ENCODE measurements at regions not wholly inside any gene's neighbourhood (a gene's known extent, or its start where the extent isn't known, plus 50 kb on each side); places are given as distances from the start of the nearest gene placed in this dataset.
A peak's percentile ranks its signal among the peaks of the same experiment; 100 is the strongest.

GRCh38 chr5:167881041-167881440, 410.4 kb upstream of the WWC1 start:
- no peak for DNase-seq (ENCODE audit: low read depth in 2 of 3, low spot score in 2 of 3)

GRCh38 chr5:167886196-167886595, 405.2 kb upstream of the WWC1 start:
- DNase-seq (ENCODE audit: low read depth in 2 of 3, low spot score in 2 of 3), result no peak

GRCh38 chr5:167888393-167888792, 403.1 kb upstream of the WWC1 start:
- no peak for DNase-seq (ENCODE audit: low read depth in 2 of 3, low spot score in 2 of 3)

- no peak for DNase-seq (ENCODE audit: low read depth in 2 of 3, low spot score in 2 of 3)
These were observed 402.2 kb upstream of the WWC1 start for GRCh38 chr5:167889276-167889675.

GRCh38 chr5:167892352-167893115, 398.9 kb upstream of the WWC1 start:
- no peak for DNase-seq (ENCODE audit: low read depth in 2 of 3, low spot score in 2 of 3)

- no peak for DNase-seq (ENCODE audit: low read depth in 2 of 3, low spot score in 2 of 3)
These were observed 398.2 kb upstream of the WWC1 start for GRCh38 chr5:167893271-167893670.

GRCh38 chr5:167894631-167895472, 396.6 kb upstream of the WWC1 start:
- DNase-seq (ENCODE audit: low read depth in 2 of 3, low spot score in 2 of 3), result no peak

GRCh38 chr5:167895899-167896659, 395.4 kb upstream of the WWC1 start:
- DNase-seq (ENCODE audit: low read depth in 2 of 3, low spot score in 2 of 3), result no peak

GRCh38 chr5:167896814-167897213, 394.6 kb upstream of the WWC1 start:
- DNase-seq (ENCODE audit: low read depth in 2 of 3, low spot score in 2 of 3), result no peak

- DNase-seq (ENCODE audit: low read depth in 2 of 3, low spot score in 2 of 3), result no peak
These were observed 394.1 kb upstream of the WWC1 start for GRCh38 chr5:167897371-167897770.

- no peak for DNase-seq (ENCODE audit: low read depth in 2 of 3, low spot score in 2 of 3)
These were observed 392.9 kb upstream of the WWC1 start for GRCh38 chr5:167898361-167899042.

- DNase-seq (ENCODE audit: low read depth in 2 of 3, low spot score in 2 of 3), result no peak
These were observed 391.9 kb upstream of the WWC1 start for GRCh38 chr5:167899490-167900070.

GRCh38 chr5:167900340-167900935, 391.0 kb upstream of the WWC1 start:
- no peak for DNase-seq (ENCODE audit: low read depth in 2 of 3, low spot score in 2 of 3)

- DNase-seq (ENCODE audit: low read depth in 2 of 3, low spot score in 2 of 3), result no peak
These were observed 389.1 kb upstream of the WWC1 start for GRCh38 chr5:167902298-167902697.

GRCh38 chr5:167903243-167903642, 388.2 kb upstream of the WWC1 start:
- no peak for DNase-seq (ENCODE audit: low read depth in 2 of 3, low spot score in 2 of 3)

GRCh38 chr5:167903659-167904058, 387.8 kb upstream of the WWC1 start:
- no peak for DNase-seq (ENCODE audit: low read depth in 2 of 3, low spot score in 2 of 3)

GRCh38 chr5:167905919-167906853, 385.3 kb upstream of the WWC1 start:
- DNase-seq (ENCODE audit: low read depth in 2 of 3, low spot score in 2 of 3), result no peak

GRCh38 chr5:167908606-167909005, 382.8 kb upstream of the WWC1 start:
- peak in 1 of 3 donors; percentile 56 for DNase-seq (ENCODE audit: low read depth in 2 of 3, low spot score in 2 of 3)

Data from hematopoietic multipotent progenitor cell (in vitro differentiated cells).